ENCODE measurements at regions not wholly inside any gene's neighbourhood (a gene's known extent, or its start where the extent isn't known, plus 50 kb on each side); places are given as distances from the start of the nearest gene placed in this dataset.

GRCh38 chr3:165455793-165456192, 259.6 kb upstream of the SLITRK3 start:
- TF ChIP-seq, protein P1, sequence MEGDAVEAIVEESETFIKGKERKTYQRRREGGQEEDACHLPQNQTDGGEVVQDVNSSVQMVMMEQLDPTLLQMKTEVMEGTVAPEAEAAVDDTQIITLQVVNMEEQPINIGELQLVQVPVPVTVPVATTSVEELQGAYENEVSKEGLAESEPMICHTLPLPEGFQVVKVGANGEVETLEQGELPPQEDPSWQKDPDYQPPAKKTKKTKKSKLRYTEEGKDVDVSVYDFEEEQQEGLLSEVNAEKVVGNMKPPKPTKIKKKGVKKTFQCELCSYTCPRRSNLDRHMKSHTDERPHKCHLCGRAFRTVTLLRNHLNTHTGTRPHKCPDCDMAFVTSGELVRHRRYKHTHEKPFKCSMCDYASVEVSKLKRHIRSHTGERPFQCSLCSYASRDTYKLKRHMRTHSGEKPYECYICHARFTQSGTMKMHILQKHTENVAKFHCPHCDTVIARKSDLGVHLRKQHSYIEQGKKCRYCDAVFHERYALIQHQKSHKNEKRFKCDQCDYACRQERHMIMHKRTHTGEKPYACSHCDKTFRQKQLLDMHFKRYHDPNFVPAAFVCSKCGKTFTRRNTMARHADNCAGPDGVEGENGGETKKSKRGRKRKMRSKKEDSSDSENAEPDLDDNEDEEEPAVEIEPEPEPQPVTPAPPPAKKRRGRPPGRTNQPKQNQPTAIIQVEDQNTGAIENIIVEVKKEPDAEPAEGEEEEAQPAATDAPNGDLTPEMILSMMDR (IDR thresholded peaks at IDR 0.05; ENCODE audit: low read length): no peak
- TF ChIP-seq EZH2 (optimal IDR thresholded peaks at IDR 0.05; ENCODE audit: low read depth, low read length) (no peak), EZH2phosphoT487 (IDR thresholded peaks at IDR 0.05; ENCODE audit: low read length) (no peak)

Data from MM.1S (cell line).